ENCODE measurements at regions not wholly inside any gene's neighbourhood (a gene's known extent, or its start where the extent isn't known, plus 50 kb on each side); places are given as distances from the start of the nearest gene placed in this dataset.

DNA sequence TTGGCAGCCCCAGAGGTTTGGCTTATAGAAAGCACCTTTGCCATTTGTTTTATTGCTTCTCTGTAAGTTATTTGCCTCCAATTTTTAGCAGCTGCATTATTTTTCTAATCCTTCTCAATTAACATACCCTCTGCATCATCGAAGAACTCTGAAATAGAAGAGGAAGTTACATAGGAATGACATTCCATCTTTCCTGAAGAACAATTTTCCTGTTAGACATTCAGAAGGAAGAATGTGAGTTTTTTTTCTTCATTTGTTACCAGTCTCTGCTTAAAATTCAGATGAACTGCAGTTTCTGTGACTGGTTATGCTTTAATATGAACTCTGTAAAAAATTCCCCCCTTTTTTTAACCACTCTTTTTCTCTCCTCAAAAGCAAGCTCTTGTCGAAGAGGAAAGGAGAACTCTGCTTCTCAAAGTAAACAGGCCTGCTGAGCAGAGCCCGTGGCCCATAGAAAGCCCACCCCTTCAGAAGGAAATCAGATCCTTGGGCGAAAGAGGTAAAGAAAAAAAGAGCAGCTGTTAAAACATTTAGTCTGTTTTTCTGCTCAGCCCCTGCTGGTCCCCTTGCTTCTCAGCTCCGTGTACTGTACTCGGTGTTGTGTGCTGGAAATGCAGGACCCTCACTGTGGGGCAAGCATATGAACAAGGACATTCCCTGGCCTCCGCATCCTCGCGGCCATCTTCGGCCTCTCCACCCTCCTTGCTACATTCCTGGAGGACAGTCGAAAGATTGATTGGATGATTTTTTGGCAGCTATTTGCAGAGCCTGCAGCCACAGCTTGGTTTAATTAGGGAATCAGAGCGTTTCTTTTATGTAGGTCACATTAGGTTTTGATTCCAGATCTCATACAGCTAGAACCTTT is 164.4 kb upstream of the LRIG3 start (continued):
- TF ChIP-seq HCFC1 (IDR thresholded peaks at IDR 0.05; ENCODE audit: low read length), result no peak
- no peak for TF ChIP-seq SPI1 (IDR thresholded peaks at IDR 0.05; ENCODE audit: borderline replicate concordance, insufficient read depth, low read depth, low read length)
- TF ChIP-seq RAD21 (IDR thresholded peaks at IDR 0.05; ENCODE audit: insufficient read depth, low read depth, low read length), result no peak
- no peak for TF ChIP-seq PAX8 (IDR thresholded peaks at IDR 0.05)

GRCh38 chr12:59082952-59083351 is 162.6 kb upstream of the LRIG3 start:
- RAD21 ChIA-PET (ENCODE audit: unreplicated experiment), result no interaction called here

More at GRCh38 chr12:59082952-59083351, 162.6 kb upstream of the LRIG3 start:
- ChIA-PET POLR2A (no interaction called here), SMC1A (ENCODE audit: uncharacterized antibody, unreplicated experiment) (no interaction called here), CTCF (no interaction called here)
- Histone ChIP-seq H3K9me3 (replicated peaks; ENCODE audit: control insufficient read depth, insufficient read depth, low read length) (no peaks in the 10 kb centered on the region), H3K9ac (ENCODE audit: control insufficient read depth, insufficient read depth, low read length) (no peak overlapping the region), H3K27me3 (replicated peaks in 1 of 2; ENCODE audit: control insufficient read depth in 2 of 2, insufficient read depth in 2 of 2, low read length in 1 of 2) (no peaks in the 10 kb centered on the region; a peak in 1 of 4 replicates), H2AFZ (ENCODE audit: control insufficient read depth, low read depth, low read length) (no peak overlapping the region), H3K79me2 (ENCODE audit: control insufficient read depth, insufficient read depth, low read length) (no peaks in the 10 kb centered on the region), H3K27ac (ENCODE audit: control insufficient read depth, insufficient read depth) (no peak overlapping the region), H3K4me3 (no peak overlapping the region), H3K4me2 (ENCODE audit: control insufficient read depth, insufficient read depth) (no peak overlapping the region), H3K36me3 (ENCODE audit: control insufficient read depth in 2 of 2, insufficient read depth in 2 of 2, low read length in 1 of 2) (no peaks in the 10 kb centered on the region), H4K20me1 (ENCODE audit: control insufficient read depth, insufficient read depth) (no peaks in the 10 kb centered on the region), H3K4me1 (ENCODE audit: control insufficient read depth, insufficient read depth, low read length) (no peaks in the 10 kb centered on the region)
- intact Hi-C loops (cut with micrococcal nuclease; ENCODE audit: unreplicated experiment) (loop anchor here (10.0 kb wide), 1 partner anchor 738 kb away; no protein-coding TSS in a partner anchor), in situ Hi-C loops (cut with MboI) (no loop called here)
- TF ChIP-seq E2F4 (IDR thresholded peaks at IDR 0.05; ENCODE audit: low read depth, low read length), result no peak
- TF ChIP-seq RELA (IDR thresholded peaks at IDR 0.05; ENCODE audit: borderline replicate concordance, partially characterized antibody), result no peak
- no peak for TF ChIP-seq ATF3 (IDR thresholded peaks at IDR 0.05; ENCODE audit: borderline replicate concordance, extremely low read depth, low read depth, low read length)
- TF ChIP-seq SP1 (IDR thresholded peaks at IDR 0.05; ENCODE audit: low read depth, low read length), result no peak
- TF ChIP-seq CREB1 (IDR thresholded peaks at IDR 0.05; ENCODE audit: low read depth), result no peak
- no peak for TF ChIP-seq NFYA (IDR thresholded peaks at IDR 0.05; ENCODE audit: borderline replicate concordance, low read depth, low read length)
- ATAC-seq (no peak), DNase-seq (ENCODE audit: low read depth, low spot score) (no peak), FAIRE-seq (no peak)
- no TSS peak for BruUV-seq (replicated peaks)
- 0% methylated on average over 3 of the region's 3 CpGs for WGBS (ENCODE audit: insufficient coverage, insufficient replicate concordance, low lambda C conversion rate, missing lambda C conversion rate)

Measured in GM12878 (cell line).